HEK293 (cell line): ENCODE measurements at regions not wholly inside any gene's neighbourhood (a gene's known extent, or its start where the extent isn't known, plus 50 kb on each side); places are given as distances from the start of the nearest gene placed in this dataset.

Experiments used
- CTCF ChIP-seq: fragments of 450-650 bp; formaldehyde crosslinking; IDR thresholded peaks from 2 replicates; pipeline ENCODE4 v1.5.1; 2016; ENCODE audit warnings: missing biosample characterization, missing genetic modification characterization
- YY2 ChIP-seq: fragments of 450-650 bp; formaldehyde crosslinking; IDR thresholded peaks from 2 replicates; pipeline ENCODE4 v1.5.1; 2016; ENCODE audit warnings: missing biosample characterization, missing genetic modification characterization

GRCh38 chr4:97349468-97350186 lies 793.6 kb downstream of the STPG2 start:
- TF ChIP-seq CTCF (tag by site-specific recombination), result no peak
- TF ChIP-seq YY2 (tag by site-specific recombination), result no peak
